ENCODE measurements at regions not wholly inside any gene's neighbourhood (a gene's known extent, or its start where the extent isn't known, plus 50 kb on each side); places are given as distances from the start of the nearest gene placed in this dataset.

DNA sequence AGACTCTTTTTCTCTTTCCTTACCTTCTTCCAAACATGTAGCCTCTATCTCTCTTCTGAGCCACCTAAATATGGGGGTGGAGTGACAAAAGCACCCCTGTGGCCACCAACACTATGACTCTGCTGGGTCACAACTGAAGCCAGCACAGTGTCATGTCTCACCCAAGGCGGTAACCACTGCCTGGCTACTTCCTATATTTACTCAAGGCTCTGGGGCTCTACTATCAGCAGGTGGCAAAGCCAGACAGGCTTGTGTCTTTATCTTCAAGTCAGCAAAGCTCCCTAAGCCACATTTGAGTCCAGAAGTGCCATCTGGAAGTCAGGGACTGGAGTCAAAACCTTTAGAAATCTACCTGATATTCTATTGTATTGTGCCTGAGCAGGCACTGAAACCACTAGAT is 1515.2 kb downstream of the PLA2G4A start:
- Mint-ChIP-seq H3K4me3 (no peak overlapping the region), H3K9me3 (peaks cover 6% of the 10 kb centered on the region), H3K36me3 (ENCODE audit: low read depth) (no peaks in the 10 kb centered on the region), H3K27me3 (no peaks in the 10 kb centered on the region), H3K27ac (no peak overlapping the region), H3K4me1 (no peaks in the 10 kb centered on the region)
- CTCF ChIA-PET, result no interaction called here
- POLR2A ChIA-PET, result no interaction called here
- DNase-seq (no peak), ATAC-seq (ENCODE audit: low read depth) (no peak)
- TF ChIP-seq, protein P1, sequence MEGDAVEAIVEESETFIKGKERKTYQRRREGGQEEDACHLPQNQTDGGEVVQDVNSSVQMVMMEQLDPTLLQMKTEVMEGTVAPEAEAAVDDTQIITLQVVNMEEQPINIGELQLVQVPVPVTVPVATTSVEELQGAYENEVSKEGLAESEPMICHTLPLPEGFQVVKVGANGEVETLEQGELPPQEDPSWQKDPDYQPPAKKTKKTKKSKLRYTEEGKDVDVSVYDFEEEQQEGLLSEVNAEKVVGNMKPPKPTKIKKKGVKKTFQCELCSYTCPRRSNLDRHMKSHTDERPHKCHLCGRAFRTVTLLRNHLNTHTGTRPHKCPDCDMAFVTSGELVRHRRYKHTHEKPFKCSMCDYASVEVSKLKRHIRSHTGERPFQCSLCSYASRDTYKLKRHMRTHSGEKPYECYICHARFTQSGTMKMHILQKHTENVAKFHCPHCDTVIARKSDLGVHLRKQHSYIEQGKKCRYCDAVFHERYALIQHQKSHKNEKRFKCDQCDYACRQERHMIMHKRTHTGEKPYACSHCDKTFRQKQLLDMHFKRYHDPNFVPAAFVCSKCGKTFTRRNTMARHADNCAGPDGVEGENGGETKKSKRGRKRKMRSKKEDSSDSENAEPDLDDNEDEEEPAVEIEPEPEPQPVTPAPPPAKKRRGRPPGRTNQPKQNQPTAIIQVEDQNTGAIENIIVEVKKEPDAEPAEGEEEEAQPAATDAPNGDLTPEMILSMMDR (IDR thresholded peaks at IDR 0.05), result no peak
- intact Hi-C loops (cut with micrococcal nuclease), result no loop called here

DNA sequence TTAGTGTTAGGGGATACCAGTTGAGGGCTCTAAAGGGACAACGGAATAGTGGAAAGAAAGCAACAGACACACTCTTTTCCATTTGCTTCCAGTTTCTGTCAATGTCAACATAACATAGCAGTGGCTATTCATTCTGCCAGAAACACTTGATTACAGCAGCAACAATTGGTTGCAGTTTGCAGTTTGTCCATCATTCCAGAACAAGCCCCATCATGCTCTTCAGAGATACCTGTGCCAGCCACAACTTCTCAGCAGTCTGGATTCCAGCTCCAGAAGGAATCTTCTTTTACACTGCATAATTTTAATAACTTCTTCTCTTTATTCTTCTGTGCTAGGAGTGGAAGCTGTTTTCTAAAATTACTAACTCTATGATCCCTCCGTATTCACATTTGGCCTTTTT is 1521.4 kb downstream of the PLA2G4A start:
- intact Hi-C loops (cut with micrococcal nuclease), result no loop called here
- no peak for ATAC-seq (ENCODE audit: low read depth)
- Mint-ChIP-seq H3K4me3 (no peak overlapping the region), H3K27ac (no peak overlapping the region), H3K27me3 (no peaks in the 10 kb centered on the region), H3K36me3 (ENCODE audit: low read depth) (no peaks in the 10 kb centered on the region), H3K4me1 (no peaks in the 10 kb centered on the region), H3K9me3 (peaks cover 4% of the 10 kb centered on the region)
- TF ChIP-seq, protein P1 (IDR thresholded peaks at IDR 0.05), result no peak
- POLR2A ChIA-PET, result no interaction called here
- no peak for DNase-seq
- CTCF ChIA-PET, result no interaction called here

DNA sequence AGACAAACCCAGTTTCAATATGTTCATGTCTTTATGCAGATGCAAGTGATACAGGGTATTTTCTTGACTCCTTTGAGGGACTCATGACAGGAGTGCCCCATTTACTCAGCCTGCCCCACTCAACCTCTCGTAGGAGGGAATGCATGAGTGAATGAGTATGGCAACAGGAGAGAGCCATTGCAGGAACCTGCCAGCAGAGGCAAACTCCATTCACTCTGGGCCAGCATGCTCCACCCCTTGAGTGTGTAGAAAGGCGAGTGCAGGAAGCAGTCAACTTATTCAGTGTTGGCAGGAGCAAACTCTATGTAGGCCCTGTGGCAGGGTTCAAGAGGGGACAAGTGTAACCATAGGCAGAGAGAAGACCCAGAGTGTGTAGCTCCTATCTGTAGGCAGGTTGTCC is 1526.3 kb downstream of the PLA2G4A start:
- TF ChIP-seq, protein P1 (IDR thresholded peaks at IDR 0.05), result no peak
- ChIA-PET POLR2A (no interaction called here), CTCF (no interaction called here)
- peaks cover 16% of the 10 kb centered on the region for H3K9me3 Mint-ChIP-seq
- no peaks in the 10 kb centered on the region for H3K27me3 Mint-ChIP-seq
- no peak overlapping the region for H3K27ac Mint-ChIP-seq
- ATAC-seq (ENCODE audit: low read depth), result no peak
- no peaks in the 10 kb centered on the region for H3K36me3 Mint-ChIP-seq (ENCODE audit: low read depth)
- H3K4me1 Mint-ChIP-seq, result no peaks in the 10 kb centered on the region
- no peak for DNase-seq
- intact Hi-C loops (cut with micrococcal nuclease), result no loop called here
- no peak overlapping the region for H3K4me3 Mint-ChIP-seq

DNA sequence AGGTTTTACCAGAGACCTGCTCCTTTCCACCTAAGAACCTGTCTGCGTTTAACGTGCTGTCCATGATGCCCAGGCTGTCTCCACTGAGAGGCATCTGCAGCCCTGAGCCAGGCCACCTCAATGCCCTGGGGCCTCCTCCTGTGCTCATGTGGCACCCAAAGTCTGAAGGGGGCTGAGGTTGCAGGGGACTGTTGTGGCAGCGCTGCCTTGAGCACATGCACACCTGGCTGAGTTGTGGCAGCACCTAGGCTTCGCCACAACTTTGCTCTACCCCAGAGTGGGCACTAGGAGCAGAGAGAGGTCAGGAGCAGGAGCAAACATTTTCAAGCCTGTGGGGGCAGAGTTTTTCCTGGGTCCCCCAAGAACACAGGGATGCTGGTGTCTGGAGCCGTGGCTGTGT is 1527.1 kb downstream of the PLA2G4A start:
- no peaks in the 10 kb centered on the region for H3K4me1 Mint-ChIP-seq
- peaks cover 16% of the 10 kb centered on the region for H3K9me3 Mint-ChIP-seq
- ChIA-PET CTCF (no interaction called here), POLR2A (no interaction called here)
- intact Hi-C loops (cut with micrococcal nuclease), result no loop called here
- TF ChIP-seq, protein P1 (IDR thresholded peaks at IDR 0.05), result no peak
- no peak overlapping the region for H3K27ac Mint-ChIP-seq
- no peak for ATAC-seq (ENCODE audit: low read depth)
- no peak for DNase-seq
- no peaks in the 10 kb centered on the region for H3K36me3 Mint-ChIP-seq (ENCODE audit: low read depth)
- H3K27me3 Mint-ChIP-seq, result no peaks in the 10 kb centered on the region
- no peak overlapping the region for H3K4me3 Mint-ChIP-seq

DNA sequence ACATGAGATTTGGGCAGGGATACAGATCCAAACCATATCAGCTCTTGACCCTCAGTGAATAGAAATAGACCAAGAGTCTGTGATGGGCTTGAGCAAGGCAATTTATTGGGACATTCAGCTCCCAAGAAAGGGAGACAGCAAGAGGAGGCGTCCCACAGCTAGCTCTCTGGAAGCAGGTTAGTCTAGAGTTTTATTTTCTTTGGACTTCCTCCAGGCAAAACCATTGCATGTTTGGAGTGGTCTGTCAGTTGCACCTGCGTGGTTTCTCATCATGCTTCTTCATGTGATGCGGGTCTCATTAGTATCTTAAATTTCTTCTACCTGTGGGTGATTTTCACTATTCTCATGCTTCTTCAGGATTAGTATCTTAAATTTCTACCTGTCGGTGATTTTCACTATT is 1530.6 kb downstream of the PLA2G4A start:
- intact Hi-C loops (cut with micrococcal nuclease), result no loop called here
- no peak overlapping the region for H3K4me3 Mint-ChIP-seq
- no peak overlapping the region for H3K27ac Mint-ChIP-seq
- ATAC-seq (ENCODE audit: low read depth), result no peak
- no peaks in the 10 kb centered on the region for H3K27me3 Mint-ChIP-seq
- ChIA-PET POLR2A (no interaction called here), CTCF (no interaction called here)
- H3K9me3 Mint-ChIP-seq, result peaks cover 16% of the 10 kb centered on the region
- no peaks in the 10 kb centered on the region for H3K4me1 Mint-ChIP-seq
- no peaks in the 10 kb centered on the region for H3K36me3 Mint-ChIP-seq (ENCODE audit: low read depth)
- TF ChIP-seq, protein P1 (IDR thresholded peaks at IDR 0.05), result no peak
- DNase-seq, result no peak

Measured in activated B cell treated with CpG ODN at 0.5 μM for 24 hours (primary cell).